Endothelial cell (in vitro differentiated cells): ENCODE measurements at regions not wholly inside any gene's neighbourhood (a gene's known extent, or its start where the extent isn't known, plus 50 kb on each side); places are given as distances from the start of the nearest gene placed in this dataset.

Source experiments
- DNase-seq: peaks from one replicate; pipeline ENCODE4 v3.0.0; 2021; ENCODE audit warnings: low spot score
- H3K27ac Mint-ChIP-seq: one replicate; pipeline ENCODE4 v1.8.0; 2021; ENCODE audit warnings: mixed read lengths, inconsistent platforms; ENCODE audit not compliant: unreplicated experiment
- H3K27me3 Mint-ChIP-seq: one replicate; pipeline ENCODE4 v1.8.0; 2021; ENCODE audit warnings: mild to moderate bottlenecking, moderate library complexity, mixed read lengths, inconsistent platforms; ENCODE audit not compliant: unreplicated experiment
- H3K36me3 Mint-ChIP-seq: one replicate; pipeline ENCODE4 v1.8.0; 2021; ENCODE audit warnings: mild to moderate bottlenecking, low read depth, mixed read lengths, inconsistent platforms; ENCODE audit not compliant: unreplicated experiment
- H3K4me1 Mint-ChIP-seq: one replicate; pipeline ENCODE4 v1.8.0; 2021; ENCODE audit warnings: mild to moderate bottlenecking, mixed read lengths, inconsistent platforms; ENCODE audit not compliant: unreplicated experiment
- H3K4me3 Mint-ChIP-seq: one replicate; pipeline ENCODE4 v1.8.0; 2021; ENCODE audit warnings: mild to moderate bottlenecking, mixed read lengths, inconsistent platforms; ENCODE audit not compliant: unreplicated experiment
- H3K9me3 Mint-ChIP-seq: one replicate; pipeline ENCODE4 v1.8.0; 2021; ENCODE audit warnings: mixed read lengths, inconsistent platforms; ENCODE audit not compliant: unreplicated experiment
- CTCF ChIP-seq: fragments of 200-600 bp; sonication (generic); IDR thresholded peaks from one replicate; pipeline ENCODE4 v1.5.0; 2021; ENCODE audit warnings: antibody characterized with exemption; ENCODE audit not compliant: unreplicated experiment

- Mint-ChIP-seq H3K4me1 (no peaks in the 10 kb centered on the region), H3K36me3 (no peaks in the 10 kb centered on the region), H3K9me3 (no peaks in the 10 kb centered on the region), H3K27me3 (no peaks in the 10 kb centered on the region), H3K4me3 (no peak overlapping the region), H3K27ac (no peak overlapping the region)
- no peak for TF ChIP-seq CTCF
- no peak for DNase-seq
Measured at GRCh38 chr3:83971666-83972065, 987.1 kb upstream of the CADM2 start.

DNA sequence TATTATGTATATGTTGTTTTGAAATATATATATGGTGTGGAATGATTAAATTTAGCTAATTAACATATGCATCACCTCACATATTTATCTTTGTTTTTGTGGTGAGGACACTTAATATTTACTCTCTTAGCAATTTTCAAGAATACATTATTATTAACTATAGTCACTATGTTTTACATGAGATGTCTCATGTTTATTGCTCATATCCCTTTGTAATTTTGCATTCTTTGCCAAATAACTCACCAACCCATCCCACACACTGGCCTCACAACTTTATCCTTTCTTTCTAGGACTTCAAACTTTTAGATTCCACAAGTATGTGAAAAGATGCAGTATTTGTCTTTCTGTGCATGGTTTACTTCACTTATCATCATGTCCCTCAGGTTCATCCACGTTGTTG, 950.2 kb upstream of the CADM2 start:
- DNase-seq: no peak
- H3K36me3 Mint-ChIP-seq: no peaks in the 10 kb centered on the region
- H3K4me3 Mint-ChIP-seq: no peak overlapping the region
- no peak overlapping the region for H3K27ac Mint-ChIP-seq
- no peak for TF ChIP-seq CTCF
- H3K27me3 Mint-ChIP-seq: no peaks in the 10 kb centered on the region
- H3K4me1 Mint-ChIP-seq: no peaks in the 10 kb centered on the region
- no peaks in the 10 kb centered on the region for H3K9me3 Mint-ChIP-seq

DNA sequence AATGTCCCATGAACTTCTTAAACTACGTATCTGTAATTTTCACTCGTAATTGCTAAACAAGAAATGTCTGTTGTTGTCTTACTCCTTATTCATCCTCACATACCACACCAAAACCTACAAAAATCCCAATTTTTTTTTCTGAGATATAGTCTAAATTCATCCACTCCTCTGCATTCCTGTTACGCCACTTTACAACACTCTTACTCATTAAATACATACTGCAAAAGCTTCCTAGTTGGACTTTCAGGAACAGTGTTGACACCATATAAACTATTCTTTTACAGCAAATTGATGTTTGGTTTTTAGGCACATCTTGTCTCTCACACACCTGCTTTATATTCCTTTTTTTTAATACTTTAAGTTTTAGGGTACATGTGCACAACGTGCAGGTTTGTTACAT, 934.9 kb upstream of the CADM2 start:
- Mint-ChIP-seq H3K9me3 (no peaks in the 10 kb centered on the region), H3K36me3 (no peaks in the 10 kb centered on the region), H3K4me1 (no peaks in the 10 kb centered on the region), H3K27me3 (no peaks in the 10 kb centered on the region), H3K4me3 (no peak overlapping the region), H3K27ac (no peak overlapping the region)
- DNase-seq: no peak
- no peak for TF ChIP-seq CTCF

DNA sequence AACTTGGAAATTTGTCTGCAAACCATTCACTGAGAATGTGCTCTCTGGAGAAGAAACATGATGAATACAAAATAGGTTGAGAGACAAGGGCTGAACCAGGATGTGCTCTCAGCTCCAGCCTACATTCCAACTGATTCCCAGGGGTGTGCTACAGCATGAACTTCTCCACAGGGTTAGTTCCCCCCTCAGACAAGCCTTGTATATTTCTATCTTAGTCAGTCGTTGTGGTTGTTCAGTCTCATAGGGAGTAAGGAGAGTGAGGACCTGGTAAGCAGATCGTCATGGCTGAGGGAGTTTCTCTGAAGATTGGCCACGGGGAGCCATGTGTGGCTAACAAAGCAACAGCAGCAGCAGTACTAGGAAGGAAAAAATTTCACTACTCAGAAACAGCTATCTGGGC, 919.7 kb upstream of the CADM2 start:
- H3K27ac Mint-ChIP-seq: no peak overlapping the region
- no peaks in the 10 kb centered on the region for H3K36me3 Mint-ChIP-seq
- DNase-seq: no peak
- no peak overlapping the region for H3K4me3 Mint-ChIP-seq
- TF ChIP-seq CTCF: no peak
- no peaks in the 10 kb centered on the region for H3K27me3 Mint-ChIP-seq
- no peaks in the 10 kb centered on the region for H3K9me3 Mint-ChIP-seq
- H3K4me1 Mint-ChIP-seq: no peaks in the 10 kb centered on the region

DNA sequence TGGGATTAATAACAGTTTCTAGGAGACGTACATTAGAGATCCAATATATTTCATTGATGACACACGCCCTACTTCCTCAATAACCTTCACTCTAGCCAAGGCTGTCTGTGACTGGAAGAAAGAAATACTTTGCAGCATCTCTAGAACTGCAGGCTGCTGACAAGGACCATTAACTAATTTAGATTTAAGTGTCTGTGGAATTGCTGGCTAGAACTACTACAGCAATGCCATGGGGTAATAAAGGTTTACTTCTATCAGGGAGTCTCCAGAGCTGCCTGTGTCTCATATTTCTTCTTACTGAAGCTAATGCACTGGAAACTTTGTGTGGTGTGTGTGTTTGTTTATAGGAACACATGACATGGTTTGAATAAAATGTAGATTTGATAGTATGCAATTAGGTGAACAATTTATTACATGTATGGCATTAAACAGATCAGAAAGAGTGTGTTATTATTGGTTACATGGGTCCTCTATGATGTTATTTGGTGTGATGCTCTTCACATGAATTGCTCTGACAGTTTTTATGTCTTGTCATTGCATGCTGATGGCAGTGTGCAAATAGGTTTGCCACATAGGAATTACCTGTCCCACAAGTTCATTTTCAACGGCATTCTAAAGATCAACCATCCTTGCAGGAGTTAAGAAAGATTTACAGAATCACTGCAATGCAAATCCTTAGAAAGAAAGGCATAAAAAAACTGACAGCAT, 916.2 kb upstream of the CADM2 start:
- H3K27me3 Mint-ChIP-seq: no peaks in the 10 kb centered on the region
- TF ChIP-seq CTCF: no peak
- no peaks in the 10 kb centered on the region for H3K9me3 Mint-ChIP-seq
- H3K27ac Mint-ChIP-seq: no peak overlapping the region
- DNase-seq: no peak
- no peak overlapping the region for H3K4me3 Mint-ChIP-seq
- H3K4me1 Mint-ChIP-seq: no peaks in the 10 kb centered on the region
- no peaks in the 10 kb centered on the region for H3K36me3 Mint-ChIP-seq
